ENCODE measurements at regions not wholly inside any gene's neighbourhood (a gene's known extent, or its start where the extent isn't known, plus 50 kb on each side); places are given as distances from the start of the nearest gene placed in this dataset.

DNA sequence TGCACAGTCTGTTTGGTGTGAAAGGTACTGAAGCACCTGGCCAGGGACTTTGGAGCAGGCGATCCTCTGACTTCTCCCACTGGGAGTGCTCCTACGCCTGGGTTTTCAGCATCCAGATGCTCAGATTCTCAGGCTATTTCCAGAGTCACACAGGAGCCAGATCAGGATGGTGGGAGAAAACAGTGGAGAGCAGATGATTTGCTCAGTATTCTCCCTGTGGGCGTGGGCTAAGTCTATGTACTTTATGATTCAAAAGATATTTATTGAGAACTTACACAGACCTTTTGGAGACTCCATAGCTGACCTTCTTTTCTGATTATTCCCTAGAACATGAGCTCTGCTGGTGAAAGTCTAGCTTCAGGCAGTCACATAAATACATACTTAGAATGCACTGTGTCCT lies 134.6 kb downstream of the TENT5C start:
- TF ChIP-seq GTF2I (CRISPR knock-in tag; conservative IDR thresholded peaks at IDR 0.05) (no peak), SOX15 (CRISPR knock-in tag; IDR thresholded peaks at IDR 0.05) (no peak)
- TF ChIP-seq, protein P1, sequence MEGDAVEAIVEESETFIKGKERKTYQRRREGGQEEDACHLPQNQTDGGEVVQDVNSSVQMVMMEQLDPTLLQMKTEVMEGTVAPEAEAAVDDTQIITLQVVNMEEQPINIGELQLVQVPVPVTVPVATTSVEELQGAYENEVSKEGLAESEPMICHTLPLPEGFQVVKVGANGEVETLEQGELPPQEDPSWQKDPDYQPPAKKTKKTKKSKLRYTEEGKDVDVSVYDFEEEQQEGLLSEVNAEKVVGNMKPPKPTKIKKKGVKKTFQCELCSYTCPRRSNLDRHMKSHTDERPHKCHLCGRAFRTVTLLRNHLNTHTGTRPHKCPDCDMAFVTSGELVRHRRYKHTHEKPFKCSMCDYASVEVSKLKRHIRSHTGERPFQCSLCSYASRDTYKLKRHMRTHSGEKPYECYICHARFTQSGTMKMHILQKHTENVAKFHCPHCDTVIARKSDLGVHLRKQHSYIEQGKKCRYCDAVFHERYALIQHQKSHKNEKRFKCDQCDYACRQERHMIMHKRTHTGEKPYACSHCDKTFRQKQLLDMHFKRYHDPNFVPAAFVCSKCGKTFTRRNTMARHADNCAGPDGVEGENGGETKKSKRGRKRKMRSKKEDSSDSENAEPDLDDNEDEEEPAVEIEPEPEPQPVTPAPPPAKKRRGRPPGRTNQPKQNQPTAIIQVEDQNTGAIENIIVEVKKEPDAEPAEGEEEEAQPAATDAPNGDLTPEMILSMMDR (IDR thresholded peaks at IDR 0.05) = no peak

Measured in WTC11 (cell line).